Panc1 (cell line): ENCODE measurements at regions not wholly inside any gene's neighbourhood (a gene's known extent, or its start where the extent isn't known, plus 50 kb on each side); places are given as distances from the start of the nearest gene placed in this dataset.

Experiments used
- ATAC-seq: fragments of 200-7000 bp; cut with Tn5 transposase; 2 replicates; pipeline ENCODE4 v1.9.1; 2020; ENCODE audit warnings: mild to moderate bottlenecking, moderate library complexity
- BruUV-seq: library from RNA; stranded (reverse); fragments of 400-500 nt; replicated peaks from 2 replicates; lab custom pipeline; 2021; lab: Mats Ljungman, UMichigan
- CTCF ChIA-PET: fragments of 300-600 bp; sonication (Branson Sonifier 250); formaldehyde crosslinking; loops from one replicate; lab custom pipeline; 2022; ENCODE audit warnings: antibody characterized with exemption; lab: Charles Lee
- POLR2A ChIA-PET: fragments of 300-600 bp; sonication (Branson Sonifier 250); formaldehyde crosslinking; loops from one replicate; lab custom pipeline; 2022; ENCODE audit warnings: antibody characterized with exemption; lab: Charles Lee
- DNase-seq: peaks from one replicate; pipeline ENCODE4 v3.0.0-alpha.2; 2010; ENCODE audit warnings: low read depth, low spot score
- H3K27ac ChIP-seq: 2 replicates; pipeline ENCODE4 v1.5.1; 2011; ENCODE audit warnings: mild to moderate bottlenecking, low read length, inconsistent platforms
- H3K27me3 ChIP-seq: fragments of 200-500 bp; sonication (Bioruptor generic); 2 replicates; pipeline ENCODE4 v1.6.0; 2014; ENCODE audit warnings: low read length, inconsistent platforms; ENCODE audit not compliant: control insufficient read depth, insufficient read depth
- H3K36me3 ChIP-seq: fragments of 200-500 bp; sonication (Bioruptor generic); 2 replicates; pipeline ENCODE4 v1.5.1; 2014; ENCODE audit warnings: inconsistent platforms, mild to moderate bottlenecking, low read length, moderate library complexity; ENCODE audit not compliant: control insufficient read depth, insufficient read depth
- H3K4me1 ChIP-seq: 2 replicates; pipeline ENCODE4 v1.5.1; 2011; ENCODE audit warnings: inconsistent platforms, mild to moderate bottlenecking, low read length, moderate library complexity; ENCODE audit not compliant: control insufficient read depth, insufficient read depth
- H3K4me3 ChIP-seq, 2 experiments: 2 replicates each; pipeline ENCODE4 v1.5.1; 2011 to 2012; ENCODE audit warnings: low read depth in 2 of 2, low read length in 2 of 2, mild to moderate bottlenecking in 2 of 2, inconsistent platforms in 1 of 2, moderate library complexity in 1 of 2
- H3K9me3 ChIP-seq: fragments of 200-500 bp; sonication (Bioruptor generic); 2 replicates; pipeline ENCODE4 v1.5.1; 2014; ENCODE audit warnings: low read depth, mild to moderate bottlenecking, inconsistent platforms, low read length, moderate library complexity; ENCODE audit not compliant: control insufficient read depth, insufficient read depth
- CTCF ChIP-seq: fragments of 450-650 bp; IDR thresholded peaks from 2 replicates; pipeline ENCODE4 v1.5.1; 2017; ENCODE audit warnings: mild to moderate bottlenecking
- POLR2AphosphoS5 ChIP-seq: IDR thresholded peaks from 2 replicates; pipeline ENCODE4 v1.6.1; 2012; ENCODE audit warnings: mild to moderate bottlenecking, low read depth, low read length, moderate library complexity
- REST ChIP-seq, 2 experiments: IDR thresholded peaks; 2 replicates each; pipeline ENCODE4 v1.6.1; 2011 to 2012; ENCODE audit warnings: low read depth in 2 of 2, control low read depth in 1 of 2, low read length in 1 of 2, mild to moderate bottlenecking in 1 of 2, moderate library complexity in 1 of 2; ENCODE audit not compliant: insufficient read depth in 1 of 2
- SIN3A ChIP-seq: IDR thresholded peaks from 2 replicates; pipeline ENCODE4 v1.6.1; 2012; ENCODE audit warnings: low read depth, mild to moderate bottlenecking, low read length, moderate library complexity, borderline replicate concordance; ENCODE audit not compliant: insufficient read depth
- TCF7L2 ChIP-seq: IDR thresholded peaks from 2 replicates; pipeline ENCODE4 v1.6.1; 2011; ENCODE audit warnings: mild to moderate bottlenecking, low read depth, low read length, inconsistent platforms
- in situ Hi-C: cut with HindIII; loops from 2 replicates; pipeline ENCODE4 v1.10.0; 2016; ENCODE audit warnings: low sequenced_read_pairs, low pct_unique_long_range_greater_than_20kb
- intact Hi-C: fragments of 100-400 bp; cut with micrococcal nuclease; formaldehyde crosslinking; loops from one replicate; pipeline ENCODE4 v1.10.0; 2022; ENCODE audit not compliant: unreplicated experiment

GRCh38 chr7:152522571-152523067 lies 86.8 kb upstream of the KMT2C start:
- Histone ChIP-seq H3K36me3 (no peaks in the 10 kb centered on the region), H3K27ac (peak overlapping the region; percentile 44; the same call in 1 of the 2 replicates), H3K9me3 (peaks cover 11% of the 10 kb centered on the region; the same call in 1 of the 2 replicates), H3K4me1 (peaks cover 13% of the 10 kb centered on the region), H3K4me3 (peak overlapping the region in 1 of 2 experiments; percentile 23; a peak in 1 of 4 replicates), H3K27me3 (no peaks in the 10 kb centered on the region)
- DNase-seq (no peak), ATAC-seq (no peak)
- TF ChIP-seq CTCF, result no peak
- no peak for TF ChIP-seq TCF7L2
- ChIA-PET POLR2A (no interaction called here), CTCF (no interaction called here)
- intact Hi-C loops (no loop called here), in situ Hi-C loops (no loop called here)
- BruUV-seq, result no TSS peak

GRCh38 chr7:152521420-152522337 lies 85.9 kb upstream of the KMT2C start:
- no peak for DNase-seq
- H3K36me3 ChIP-seq, result no peaks in the 10 kb centered on the region
- no peak overlapping the region for H3K27ac ChIP-seq
- in situ Hi-C loops, result no loop called here
- H3K4me3 ChIP-seq, result no peak overlapping the region
- POLR2A ChIA-PET, result no interaction called here
- intact Hi-C loops, result no loop called here
- no peaks in the 10 kb centered on the region for H3K27me3 ChIP-seq
- peaks cover 11% of the 10 kb centered on the region; the same call in 1 of the 2 replicates for H3K9me3 ChIP-seq
- CTCF ChIA-PET, result no interaction called here
- TF ChIP-seq POLR2AphosphoS5 (no peak), REST (IDR thresholded peaks at IDR 0.05; ENCODE audit: insufficient read depth in 1 of 2, low read depth in 2 of 2, low read length in 1 of 2) (no peak), SIN3A (no peak), TCF7L2 (no peak), CTCF (no peak)
- peaks cover 13% of the 10 kb centered on the region for H3K4me1 ChIP-seq
- no TSS peak for BruUV-seq
- peak; percentile 79; the same call in 1 of the 2 replicates for ATAC-seq
